IMR-90 (cell line): ENCODE measurements at regions not wholly inside any gene's neighbourhood (a gene's known extent, or its start where the extent isn't known, plus 50 kb on each side); places are given as distances from the start of the nearest gene placed in this dataset.

Experiments used
- BHLHE40 ChIP-seq: fragments of 150-350 bp; IDR thresholded peaks from 2 replicates; pipeline ENCODE4 v1.6.1; 2016; ENCODE audit warnings: mild to moderate bottlenecking, low read depth, low read length
- MXI1 ChIP-seq: IDR thresholded peaks from 2 replicates; pipeline ENCODE4 v1.6.1; 2012; ENCODE audit warnings: low read depth, mild to moderate bottlenecking, low read length, moderate library complexity, borderline replicate concordance
- POLR2A ChIP-seq: IDR thresholded peaks from 2 replicates; pipeline ENCODE4 v1.6.1; 2012; ENCODE audit warnings: mild to moderate bottlenecking, low read depth, low read length
- RAD21 ChIP-seq: IDR thresholded peaks from 2 replicates; pipeline ENCODE4 v1.6.1; 2012; ENCODE audit warnings: low read length, improper control_type of control experiment
- RFX5 ChIP-seq: IDR thresholded peaks from 2 replicates; pipeline ENCODE4 v1.8.0; 2012; ENCODE audit warnings: low read depth, mild to moderate bottlenecking, low read length, moderate library complexity
- TF ChIP-seq, protein P1 (sequence below): conservative IDR thresholded peaks from 2 replicates; pipeline ENCODE4 v1.5.1; 2012; ENCODE audit warnings: mild to moderate bottlenecking, low read depth, low read length, improper control_type of control experiment

DNA sequence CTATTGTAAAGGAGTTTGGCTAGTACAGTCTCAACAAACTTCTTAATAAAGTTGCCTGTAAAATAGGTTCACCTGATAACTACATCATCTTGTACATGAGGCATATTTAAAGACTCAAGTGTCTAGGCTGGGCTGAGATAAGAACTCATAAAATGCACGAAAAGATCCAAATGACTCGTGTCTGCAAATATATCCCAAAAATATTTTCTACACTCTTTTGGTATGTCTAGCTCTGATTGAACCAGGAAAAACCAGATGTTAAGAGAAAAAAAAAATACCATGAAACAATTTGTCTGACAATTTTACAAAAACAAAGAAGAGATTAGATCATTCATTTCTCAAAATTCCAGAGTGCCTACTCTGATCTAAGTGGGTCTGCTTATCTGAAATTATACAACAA, 166.9 kb upstream of the OSR1 start:
- TF ChIP-seq, protein P1, sequence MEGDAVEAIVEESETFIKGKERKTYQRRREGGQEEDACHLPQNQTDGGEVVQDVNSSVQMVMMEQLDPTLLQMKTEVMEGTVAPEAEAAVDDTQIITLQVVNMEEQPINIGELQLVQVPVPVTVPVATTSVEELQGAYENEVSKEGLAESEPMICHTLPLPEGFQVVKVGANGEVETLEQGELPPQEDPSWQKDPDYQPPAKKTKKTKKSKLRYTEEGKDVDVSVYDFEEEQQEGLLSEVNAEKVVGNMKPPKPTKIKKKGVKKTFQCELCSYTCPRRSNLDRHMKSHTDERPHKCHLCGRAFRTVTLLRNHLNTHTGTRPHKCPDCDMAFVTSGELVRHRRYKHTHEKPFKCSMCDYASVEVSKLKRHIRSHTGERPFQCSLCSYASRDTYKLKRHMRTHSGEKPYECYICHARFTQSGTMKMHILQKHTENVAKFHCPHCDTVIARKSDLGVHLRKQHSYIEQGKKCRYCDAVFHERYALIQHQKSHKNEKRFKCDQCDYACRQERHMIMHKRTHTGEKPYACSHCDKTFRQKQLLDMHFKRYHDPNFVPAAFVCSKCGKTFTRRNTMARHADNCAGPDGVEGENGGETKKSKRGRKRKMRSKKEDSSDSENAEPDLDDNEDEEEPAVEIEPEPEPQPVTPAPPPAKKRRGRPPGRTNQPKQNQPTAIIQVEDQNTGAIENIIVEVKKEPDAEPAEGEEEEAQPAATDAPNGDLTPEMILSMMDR: no peak
- no peak for TF ChIP-seq POLR2A
- TF ChIP-seq RFX5: no peak
- no peak for TF ChIP-seq RAD21
- TF ChIP-seq MXI1: no peak
- no peak for TF ChIP-seq BHLHE40
